ENCODE measurements at regions not wholly inside any gene's neighbourhood (a gene's known extent, or its start where the extent isn't known, plus 50 kb on each side); places are given as distances from the start of the nearest gene placed in this dataset.

- POLR2A ChIA-PET, result no interaction called here
- DNase-seq, result no peak
- Mint-ChIP-seq H3K36me3 (ENCODE audit: low read depth) (no peaks in the 10 kb centered on the region), H3K27ac (no peak overlapping the region), H3K27me3 (no peaks in the 10 kb centered on the region), H3K4me1 (no peaks in the 10 kb centered on the region), H3K4me3 (no peak overlapping the region), H3K9me3 (no peaks in the 10 kb centered on the region)
- CTCF ChIA-PET, result no interaction called here
Observed at GRCh38 chr12:91424506-91424905, 241.9 kb upstream of the DCN start.

DNA sequence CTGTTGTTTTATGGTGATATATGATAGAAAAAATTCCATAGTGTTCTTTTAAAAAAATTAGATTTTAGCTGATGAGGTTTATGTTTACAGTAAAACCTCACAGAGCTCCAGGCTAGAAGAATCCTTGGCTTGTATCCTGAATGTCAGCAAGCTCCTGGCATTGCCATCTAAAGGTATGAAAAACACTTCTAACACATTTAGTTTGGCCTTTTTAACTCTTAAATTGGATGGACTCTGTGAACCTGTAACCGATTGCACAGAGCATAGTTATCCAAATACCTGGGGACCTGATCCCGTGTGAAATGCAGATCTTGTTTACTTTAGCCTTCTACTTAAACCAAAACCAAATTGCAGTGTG, 241.1 kb upstream of the DCN start:
- DNase-seq, result no peak
- H3K27ac Mint-ChIP-seq, result no peak overlapping the region
- H3K4me1 Mint-ChIP-seq, result no peaks in the 10 kb centered on the region
- no peaks in the 10 kb centered on the region for H3K36me3 Mint-ChIP-seq (ENCODE audit: low read depth)
- H3K4me3 Mint-ChIP-seq, result no peak overlapping the region
- POLR2A ChIA-PET, result no interaction called here
- CTCF ChIA-PET, result no interaction called here
- H3K9me3 Mint-ChIP-seq, result no peaks in the 10 kb centered on the region
- no peaks in the 10 kb centered on the region for H3K27me3 Mint-ChIP-seq

GRCh38 chr12:91422811-91423692, 240.4 kb upstream of the DCN start:
- Mint-ChIP-seq H3K4me3 (no peak overlapping the region), H3K4me1 (no peaks in the 10 kb centered on the region), H3K9me3 (no peaks in the 10 kb centered on the region), H3K27ac (no peak overlapping the region), H3K36me3 (ENCODE audit: low read depth) (no peaks in the 10 kb centered on the region), H3K27me3 (no peaks in the 10 kb centered on the region)
- POLR2A ChIA-PET, result no interaction called here
- CTCF ChIA-PET, result no interaction called here
- DNase-seq, result no peak

DNA sequence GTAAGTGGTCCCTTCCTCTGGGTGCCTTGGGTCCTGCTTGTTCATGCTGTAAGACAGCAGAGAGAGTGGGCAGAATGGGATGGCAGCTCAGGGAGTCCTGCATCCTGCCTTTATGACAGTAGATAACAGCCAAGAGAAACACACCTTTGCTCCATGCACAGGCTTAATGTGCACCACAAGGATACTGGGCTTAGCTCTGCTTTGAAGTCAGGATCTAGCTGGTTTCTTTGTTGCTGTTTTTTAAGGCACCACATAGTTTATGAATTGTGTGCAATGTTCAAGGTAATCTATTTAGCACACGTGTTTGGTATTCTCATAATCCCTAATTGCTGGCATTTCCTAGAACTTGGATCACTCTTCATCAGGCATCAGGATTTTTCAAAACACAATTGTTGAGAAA, 239.5 kb upstream of the DCN start:
- Mint-ChIP-seq H3K4me3 (no peak overlapping the region), H3K36me3 (ENCODE audit: low read depth) (no peaks in the 10 kb centered on the region), H3K27ac (no peak overlapping the region), H3K4me1 (no peaks in the 10 kb centered on the region), H3K9me3 (no peaks in the 10 kb centered on the region), H3K27me3 (no peaks in the 10 kb centered on the region)
- CTCF ChIA-PET, result no interaction called here
- DNase-seq, result no peak
- POLR2A ChIA-PET, result no interaction called here

- no peak for DNase-seq
- ChIA-PET POLR2A (no interaction called here), CTCF (no interaction called here)
- no peaks in the 10 kb centered on the region for H3K27me3 Mint-ChIP-seq
- no peaks in the 10 kb centered on the region for H3K4me1 Mint-ChIP-seq
- no peak overlapping the region for H3K4me3 Mint-ChIP-seq
- no peaks in the 10 kb centered on the region for H3K9me3 Mint-ChIP-seq
- no peaks in the 10 kb centered on the region for H3K36me3 Mint-ChIP-seq (ENCODE audit: low read depth)
- no peak overlapping the region for H3K27ac Mint-ChIP-seq
Observed at GRCh38 chr12:91419809-91420208, 237.2 kb upstream of the DCN start.

- CTCF ChIA-PET, result no interaction called here
Observed at GRCh38 chr12:91418221-91419090, 235.8 kb upstream of the DCN start.

DNA sequence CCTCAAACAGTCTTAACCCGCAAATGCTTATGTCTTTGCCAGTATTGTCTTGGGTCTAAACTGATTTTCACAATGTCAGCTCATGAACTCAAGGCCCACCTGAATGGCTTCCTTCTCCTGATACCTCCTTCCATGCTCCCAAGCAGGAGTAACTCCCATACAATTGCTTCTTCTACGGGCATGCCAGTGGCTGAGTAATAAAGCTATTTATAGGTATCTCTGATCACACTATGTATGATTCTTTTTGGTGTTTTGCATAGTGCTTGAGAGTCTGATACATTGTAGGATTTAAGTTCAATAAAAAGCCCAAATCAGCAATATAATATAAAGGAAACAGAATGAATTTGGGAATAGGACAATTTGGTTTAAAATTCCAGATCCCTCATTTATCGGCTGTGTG, 235.0 kb upstream of the DCN start:
- Mint-ChIP-seq H3K4me3 (no peak overlapping the region), H3K4me1 (no peaks in the 10 kb centered on the region), H3K36me3 (ENCODE audit: low read depth) (no peaks in the 10 kb centered on the region), H3K27me3 (no peaks in the 10 kb centered on the region), H3K27ac (no peak overlapping the region), H3K9me3 (no peaks in the 10 kb centered on the region)
- POLR2A ChIA-PET, result no interaction called here
- CTCF ChIA-PET, result no interaction called here
- DNase-seq, result no peak

More at GRCh38 chr12:91418221-91419090, 235.8 kb upstream of the DCN start:
- no peaks in the 10 kb centered on the region for H3K36me3 Mint-ChIP-seq (ENCODE audit: low read depth)
- H3K27me3 Mint-ChIP-seq, result no peaks in the 10 kb centered on the region
- H3K9me3 Mint-ChIP-seq, result no peaks in the 10 kb centered on the region
- H3K27ac Mint-ChIP-seq, result no peak overlapping the region
- no peak for DNase-seq
- POLR2A ChIA-PET, result no interaction called here
- H3K4me3 Mint-ChIP-seq, result no peak overlapping the region
- no peaks in the 10 kb centered on the region for H3K4me1 Mint-ChIP-seq

DNA sequence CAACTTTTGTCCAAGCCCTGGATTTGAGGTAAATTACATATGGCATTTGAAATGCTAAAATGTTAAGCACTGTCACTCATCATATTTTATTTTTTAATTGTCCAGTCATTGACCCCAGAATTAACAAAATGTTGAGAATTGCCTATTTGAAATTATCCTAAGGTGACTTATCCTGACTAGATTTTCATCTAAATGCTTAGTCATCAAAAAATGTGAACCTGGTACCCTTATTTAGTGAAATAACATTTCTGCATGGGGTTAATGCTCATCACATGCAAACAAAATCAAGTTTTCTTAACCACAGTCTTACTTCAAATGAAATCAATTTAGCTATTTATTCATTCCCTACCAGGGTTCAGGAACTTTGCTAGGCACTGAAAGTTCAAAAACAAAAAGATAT, 232.0 kb upstream of the DCN start:
- DNase-seq, result no peak
- POLR2A ChIA-PET, result no interaction called here
- Mint-ChIP-seq H3K27ac (no peak overlapping the region), H3K9me3 (no peaks in the 10 kb centered on the region), H3K4me3 (no peak overlapping the region), H3K27me3 (peaks cover 2% of the 10 kb centered on the region), H3K4me1 (no peaks in the 10 kb centered on the region), H3K36me3 (ENCODE audit: low read depth) (no peaks in the 10 kb centered on the region)
- CTCF ChIA-PET, result no interaction called here

DNA sequence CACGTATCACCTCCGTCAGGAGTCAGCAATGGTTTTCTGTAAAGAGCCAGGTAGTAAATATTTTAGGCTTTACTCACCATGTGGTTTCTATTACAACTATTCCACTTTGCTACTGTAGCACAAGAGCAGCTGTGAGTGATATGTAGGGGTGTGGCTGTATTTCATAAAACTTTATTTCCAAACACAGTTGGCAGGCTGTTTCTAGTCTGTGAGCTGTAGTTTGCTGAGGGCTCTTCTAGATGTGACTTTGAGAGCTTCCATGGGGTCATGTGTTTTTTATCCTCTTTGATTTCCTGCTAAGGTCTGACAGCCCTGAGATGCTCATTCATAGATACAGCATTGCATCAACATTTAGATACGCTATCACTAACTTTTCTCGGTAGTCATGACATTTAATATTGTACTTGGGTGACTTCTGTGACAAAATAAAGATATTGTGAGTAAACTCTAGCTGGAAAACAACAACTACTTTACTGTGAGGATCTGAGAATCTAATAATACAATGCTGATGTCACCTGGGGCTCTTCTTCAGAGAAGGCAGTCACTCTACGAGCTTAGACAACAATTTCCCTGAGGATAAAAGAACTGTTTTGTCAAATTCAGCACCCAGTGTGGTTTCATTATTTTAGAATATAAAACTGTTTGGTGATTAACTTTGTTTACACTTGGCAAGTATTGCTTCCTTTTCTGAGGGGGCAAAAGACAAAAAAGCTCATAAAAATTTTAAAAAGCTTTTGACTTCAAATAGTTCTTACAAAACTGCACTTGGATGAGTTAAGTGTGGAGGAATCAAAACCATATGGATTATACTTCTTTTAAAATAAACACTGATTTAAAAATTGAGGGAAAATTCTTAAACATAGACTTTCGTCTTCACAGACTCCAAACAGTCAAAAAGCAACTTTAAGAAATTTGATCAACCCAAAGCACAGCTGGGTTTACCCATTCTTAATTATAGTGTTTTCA, 231.2 kb upstream of the DCN start:
- POLR2A ChIA-PET, result no interaction called here
- DNase-seq, result no peak
- Mint-ChIP-seq H3K27ac (no peak overlapping the region), H3K27me3 (peaks cover 2% of the 10 kb centered on the region), H3K4me1 (no peaks in the 10 kb centered on the region), H3K9me3 (no peaks in the 10 kb centered on the region), H3K36me3 (ENCODE audit: low read depth) (no peaks in the 10 kb centered on the region), H3K4me3 (no peak overlapping the region)
- CTCF ChIA-PET, result interaction anchor here (1.3 kb wide), 1 partner anchor 32 kb away, joined by 3 read pairs; no protein-coding TSS in a partner anchor

DNA sequence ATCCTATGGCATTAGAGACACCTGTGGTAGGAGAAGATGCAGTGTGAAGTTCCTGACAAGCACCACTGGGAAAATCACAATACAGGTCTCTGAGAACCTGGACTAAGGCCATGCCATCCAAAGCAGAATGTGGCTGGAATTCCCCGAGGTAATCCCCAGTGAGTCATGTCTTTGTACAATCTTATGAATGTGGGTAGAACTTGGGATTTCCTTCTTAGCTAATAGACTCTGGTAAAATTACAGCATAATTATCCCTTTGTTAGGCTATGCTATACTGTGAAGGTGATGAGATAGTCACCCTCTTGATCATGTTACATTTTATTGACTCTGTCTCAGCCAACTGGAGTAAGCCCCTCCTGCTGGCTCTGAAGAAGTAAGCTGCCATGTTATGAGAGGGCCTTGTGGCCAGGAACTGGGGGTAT, 224.3 kb upstream of the DCN start:
- H3K9me3 Mint-ChIP-seq, result no peaks in the 10 kb centered on the region
- ChIA-PET CTCF (interaction anchor here (1.7 kb wide), 1 partner anchor 25 kb away, joined by 6 read pairs; no protein-coding TSS in a partner anchor), POLR2A (no interaction called here)
- no peaks in the 10 kb centered on the region for H3K4me1 Mint-ChIP-seq
- no peaks in the 10 kb centered on the region for H3K36me3 Mint-ChIP-seq (ENCODE audit: low read depth)
- no peak overlapping the region for H3K4me3 Mint-ChIP-seq
- H3K27ac Mint-ChIP-seq, result no peak overlapping the region
- DNase-seq, result no peak
- peaks cover 2% of the 10 kb centered on the region for H3K27me3 Mint-ChIP-seq

- Mint-ChIP-seq H3K4me1 (no peaks in the 10 kb centered on the region), H3K4me3 (no peak overlapping the region), H3K27ac (no peak overlapping the region), H3K27me3 (no peaks in the 10 kb centered on the region), H3K36me3 (ENCODE audit: low read depth) (no peaks in the 10 kb centered on the region), H3K9me3 (no peaks in the 10 kb centered on the region)
- ChIA-PET CTCF (interaction anchor here (2.6 kb wide), 1 partner anchor 23 kb away, joined by 7 read pairs; no protein-coding TSS in a partner anchor), POLR2A (no interaction called here)
- no peak for DNase-seq
Observed at GRCh38 chr12:91404441-91404840, 221.8 kb upstream of the DCN start.

- no peaks in the 10 kb centered on the region for H3K27me3 Mint-ChIP-seq
- no peak overlapping the region for H3K4me3 Mint-ChIP-seq
- H3K27ac Mint-ChIP-seq, result no peak overlapping the region
- no peak for DNase-seq
- H3K4me1 Mint-ChIP-seq, result peaks cover 11% of the 10 kb centered on the region
- ChIA-PET POLR2A (no interaction called here), CTCF (no interaction called here)
- H3K36me3 Mint-ChIP-seq (ENCODE audit: low read depth), result no peaks in the 10 kb centered on the region
- H3K9me3 Mint-ChIP-seq, result no peaks in the 10 kb centered on the region
Observed at GRCh38 chr12:91401190-91401589, 218.6 kb upstream of the DCN start.

GRCh38 chr12:91400271-91400670, 217.7 kb upstream of the DCN start:
- H3K27me3 Mint-ChIP-seq, result no peaks in the 10 kb centered on the region
- no peaks in the 10 kb centered on the region for H3K36me3 Mint-ChIP-seq (ENCODE audit: low read depth)
- no peaks in the 10 kb centered on the region for H3K9me3 Mint-ChIP-seq
- H3K27ac Mint-ChIP-seq, result no peak overlapping the region
- H3K4me3 Mint-ChIP-seq, result no peak overlapping the region
- DNase-seq, result no peak
- peaks cover 11% of the 10 kb centered on the region for H3K4me1 Mint-ChIP-seq
- POLR2A ChIA-PET, result no interaction called here
- CTCF ChIA-PET, result interaction anchor here (1.5 kb wide), 1 partner anchor 19 kb away, joined by 6 read pairs; no protein-coding TSS in a partner anchor
